SIG-M5 treated with dmso at 0.1 percent for 504 hours (cell line): ENCODE measurements at regions not wholly inside any gene's neighbourhood (a gene's known extent, or its start where the extent isn't known, plus 50 kb on each side); places are given as distances from the start of the nearest gene placed in this dataset.
"Not testable (repeated sequence)": the region's sequence is repeated elsewhere in the genome, so short reads cannot be mapped to it uniquely, and the experiment has no call there.

Experiments
- DNase-seq: peaks from one replicate; lab custom pipeline; 2025; ENCODE audit not compliant: unreplicated experiment; lab: John Stamatoyannopoulos, UW

GRCh38 chr5:121445511-121445910 is 406.2 kb upstream of the FTMT start:
- no peak for DNase-seq

GRCh38 chr5:121462441-121462840 is 389.2 kb upstream of the FTMT start:
- no peak for DNase-seq

GRCh38 chr5:121471222-121471621 is 380.5 kb upstream of the FTMT start:
- DNase-seq: not testable (repeated sequence)

GRCh38 chr5:121478636-121479035 is 373.0 kb upstream of the FTMT start:
- DNase-seq: no peak

- no peak for DNase-seq
Observed at GRCh38 chr5:121479337-121479736, 372.3 kb upstream of the FTMT start.

GRCh38 chr5:121485281-121485680 is 366.4 kb upstream of the FTMT start:
- DNase-seq: no peak

- not testable (repeated sequence) for DNase-seq
Observed at GRCh38 chr5:121485999-121486398, 365.7 kb upstream of the FTMT start.

GRCh38 chr5:121489972-121490371 is 361.7 kb upstream of the FTMT start:
- no peak for DNase-seq

GRCh38 chr5:121497176-121497575 is 354.5 kb upstream of the FTMT start:
- no peak for DNase-seq

- DNase-seq: no peak
Observed at GRCh38 chr5:121500310-121500709, 351.4 kb upstream of the FTMT start.

GRCh38 chr5:121503111-121503840 is 348.4 kb upstream of the FTMT start:
- DNase-seq: peak; percentile 1

- no peak for DNase-seq
Observed at GRCh38 chr5:121516997-121517396, 334.7 kb upstream of the FTMT start.

GRCh38 chr5:121525706-121526105 is 326.0 kb upstream of the FTMT start:
- DNase-seq: no peak

- no peak for DNase-seq
Observed at GRCh38 chr5:121526908-121527307, 324.8 kb upstream of the FTMT start.

- DNase-seq: no peak
Observed at GRCh38 chr5:121533814-121534213, 317.9 kb upstream of the FTMT start.

GRCh38 chr5:121550989-121551388 is 300.7 kb upstream of the FTMT start:
- no peak for DNase-seq

- no peak for DNase-seq
Observed at GRCh38 chr5:121559832-121560231, 291.9 kb upstream of the FTMT start.

GRCh38 chr5:121572061-121572460 is 279.6 kb upstream of the FTMT start:
- DNase-seq: no peak

GRCh38 chr5:121573721-121574382 is 277.8 kb upstream of the FTMT start:
- no peak for DNase-seq

- DNase-seq: no peak
Observed at GRCh38 chr5:121581588-121581987, 270.1 kb upstream of the FTMT start.

- DNase-seq: no peak
Observed at GRCh38 chr5:121596882-121597281, 254.8 kb upstream of the FTMT start.

GRCh38 chr5:121608826-121609225 is 242.9 kb upstream of the FTMT start:
- DNase-seq: no peak

GRCh38 chr5:121624035-121624434 is 227.6 kb upstream of the FTMT start:
- DNase-seq: no peak
